ENCODE measurements at regions not wholly inside any gene's neighbourhood (a gene's known extent, or its start where the extent isn't known, plus 50 kb on each side); places are given as distances from the start of the nearest gene placed in this dataset.
"Not testable (repeated sequence)": the region's sequence is repeated elsewhere in the genome, so short reads cannot be mapped to it uniquely, and the experiment has no call there.

- Mint-ChIP-seq H3K36me3 (ENCODE audit: unreplicated experiment) (peaks cover 5% of the 10 kb centered on the region), H3K4me1 (ENCODE audit: low read depth, unreplicated experiment) (peaks cover 3% of the 10 kb centered on the region), H3K9me3 (ENCODE audit: unreplicated experiment) (no peaks in the 10 kb centered on the region), H3K27me3 (ENCODE audit: unreplicated experiment) (no peaks in the 10 kb centered on the region), H3K4me3 (ENCODE audit: unreplicated experiment) (no peak overlapping the region), H3K27ac (ENCODE audit: unreplicated experiment) (no peak overlapping the region)
- no peak for TF ChIP-seq CTCF (IDR thresholded peaks at IDR 0.05; ENCODE audit: partially characterized antibody, unreplicated experiment)
- no peak for DNase-seq
Observed at GRCh38 chr1:163981500-163982030, 577.4 kb upstream of the PBX1 start.

- Mint-ChIP-seq H3K9me3 (ENCODE audit: unreplicated experiment) (no peaks in the 10 kb centered on the region), H3K27me3 (ENCODE audit: unreplicated experiment) (no peaks in the 10 kb centered on the region), H3K36me3 (ENCODE audit: unreplicated experiment) (no peaks in the 10 kb centered on the region), H3K27ac (ENCODE audit: unreplicated experiment) (no peak overlapping the region), H3K4me3 (ENCODE audit: unreplicated experiment) (no peak overlapping the region), H3K4me1 (ENCODE audit: low read depth, unreplicated experiment) (peaks cover 3% of the 10 kb centered on the region)
- no peak for DNase-seq
- TF ChIP-seq CTCF (IDR thresholded peaks at IDR 0.05; ENCODE audit: partially characterized antibody, unreplicated experiment) = no peak
Observed at GRCh38 chr1:163983097-163983496, 575.9 kb upstream of the PBX1 start.

- no peaks in the 10 kb centered on the region for H3K27me3 Mint-ChIP-seq (ENCODE audit: unreplicated experiment)
- H3K36me3 Mint-ChIP-seq (ENCODE audit: unreplicated experiment) = no peaks in the 10 kb centered on the region
- H3K4me1 Mint-ChIP-seq (ENCODE audit: low read depth, unreplicated experiment) = peaks cover 3% of the 10 kb centered on the region
- DNase-seq = no peak
- H3K9me3 Mint-ChIP-seq (ENCODE audit: unreplicated experiment) = peaks cover 2% of the 10 kb centered on the region
- TF ChIP-seq CTCF (IDR thresholded peaks at IDR 0.05; ENCODE audit: partially characterized antibody, unreplicated experiment) = no peak
- H3K4me3 Mint-ChIP-seq (ENCODE audit: unreplicated experiment) = no peak overlapping the region
- no peak overlapping the region for H3K27ac Mint-ChIP-seq (ENCODE audit: unreplicated experiment)
Observed at GRCh38 chr1:163985700-163986099, 573.3 kb upstream of the PBX1 start.

GRCh38 chr1:163999131-163999530, 559.9 kb upstream of the PBX1 start:
- TF ChIP-seq CTCF (IDR thresholded peaks at IDR 0.05; ENCODE audit: partially characterized antibody, unreplicated experiment) = no peak
- H3K4me1 Mint-ChIP-seq (ENCODE audit: low read depth, unreplicated experiment) = peaks cover 3% of the 10 kb centered on the region
- H3K36me3 Mint-ChIP-seq (ENCODE audit: unreplicated experiment) = peaks cover 14% of the 10 kb centered on the region
- peaks cover 3% of the 10 kb centered on the region for H3K27me3 Mint-ChIP-seq (ENCODE audit: unreplicated experiment)
- peaks cover 4% of the 10 kb centered on the region for H3K9me3 Mint-ChIP-seq (ENCODE audit: unreplicated experiment)
- H3K27ac Mint-ChIP-seq (ENCODE audit: unreplicated experiment) = no peak overlapping the region
- DNase-seq = no peak
- H3K4me3 Mint-ChIP-seq (ENCODE audit: unreplicated experiment) = no peak overlapping the region

GRCh38 chr1:164006186-164006585, 552.8 kb upstream of the PBX1 start:
- H3K4me3 Mint-ChIP-seq (ENCODE audit: unreplicated experiment); DNase-seq; H3K36me3 Mint-ChIP-seq (ENCODE audit: unreplicated experiment); H3K9me3 Mint-ChIP-seq (ENCODE audit: unreplicated experiment); H3K4me1 Mint-ChIP-seq (ENCODE audit: low read depth, unreplicated experiment); H3K27ac Mint-ChIP-seq (ENCODE audit: unreplicated experiment); H3K27me3 Mint-ChIP-seq (ENCODE audit: unreplicated experiment): not testable (repeated sequence)
